GM21360 (cell line): ENCODE measurements at regions not wholly inside any gene's neighbourhood (a gene's known extent, or its start where the extent isn't known, plus 50 kb on each side); places are given as distances from the start of the nearest gene placed in this dataset.
"Not testable (repeated sequence)": the region's sequence is repeated elsewhere in the genome, so short reads cannot be mapped to it uniquely, and the experiment has no call there.

ENCODE experiments used
- ATAC-seq: cut with Tn5 transposase; IDR thresholded peaks from one replicate; pipeline ENCODE4 v1.9.1; 2021; ENCODE audit warnings: mild to moderate bottlenecking, moderate library complexity; ENCODE audit not compliant: unreplicated experiment

- no peak for ATAC-seq
These were observed 53.7 kb upstream of the OTOGL start for GRCh38 chr12:80045594-80045993.

- no peak for ATAC-seq
These were observed 54.7 kb upstream of the OTOGL start for GRCh38 chr12:80044694-80045046.

GRCh38 chr12:80041692-80042091 is 57.6 kb upstream of the OTOGL start:
- no peak for ATAC-seq

- no peak for ATAC-seq
These were observed 58.3 kb upstream of the OTOGL start for GRCh38 chr12:80041071-80041470.

GRCh38 chr12:80040075-80040738 is 59.1 kb upstream of the OTOGL start:
- ATAC-seq, result no peak

- ATAC-seq, result no peak
These were observed 61.2 kb upstream of the OTOGL start for GRCh38 chr12:80038062-80038560.

GRCh38 chr12:80033448-80033847 is 65.9 kb upstream of the OTOGL start:
- ATAC-seq, result no peak

- no peak for ATAC-seq
These were observed 66.4 kb upstream of the OTOGL start for GRCh38 chr12:80032946-80033345.

- ATAC-seq, result no peak
These were observed 68.1 kb upstream of the OTOGL start for GRCh38 chr12:80031229-80031628.

- no peak for ATAC-seq
These were observed 73.7 kb upstream of the OTOGL start for GRCh38 chr12:80025638-80026037.

GRCh38 chr12:80019691-80020090 is 79.6 kb upstream of the OTOGL start:
- no peak for ATAC-seq

GRCh38 chr12:80018119-80018518 is 81.2 kb upstream of the OTOGL start:
- ATAC-seq, result no peak

- no peak for ATAC-seq
These were observed 82.0 kb upstream of the OTOGL start for GRCh38 chr12:80017261-80017870.

- no peak for ATAC-seq
These were observed 81.8 kb upstream of the PPP1R12A start for GRCh38 chr12:80016684-80017083.

- no peak for ATAC-seq
These were observed 80.8 kb upstream of the PPP1R12A start for GRCh38 chr12:80015660-80016059.

GRCh38 chr12:80003744-80004143 is 68.8 kb upstream of the PPP1R12A start:
- ATAC-seq, result not testable (repeated sequence)

- no peak for ATAC-seq
These were observed 66.7 kb upstream of the PPP1R12A start for GRCh38 chr12:80001562-80001961.

GRCh38 chr12:80000831-80001230 is 65.9 kb upstream of the PPP1R12A start:
- no peak for ATAC-seq

GRCh38 chr12:79998554-79998953 is 63.7 kb upstream of the PPP1R12A start:
- no peak for ATAC-seq

- ATAC-seq, result peak; percentile 100
These were observed 62.3 kb upstream of the PPP1R12A start for GRCh38 chr12:79997096-79997791.

- not testable (repeated sequence) for ATAC-seq
These were observed 60.6 kb upstream of the PPP1R12A start for GRCh38 chr12:79995385-79996084.
